ENCODE measurements at regions not wholly inside any gene's neighbourhood (a gene's known extent, or its start where the extent isn't known, plus 50 kb on each side); places are given as distances from the start of the nearest gene placed in this dataset.
"Not testable (repeated sequence)": the region's sequence is repeated elsewhere in the genome, so short reads cannot be mapped to it uniquely, and the experiment has no call there.

GRCh38 chr3:16071206-16071605 is 103.3 kb upstream of the GALNT15 start:
- no peak overlapping the region for H3K4me3 ChIP-seq (ENCODE audit: low read length)
- no peak for TF ChIP-seq CTCF (conservative IDR thresholded peaks at IDR 0.05; ENCODE audit: low read depth, low read length)
- DNase-seq (ENCODE audit: low read depth), result no peak

GRCh38 chr3:16072420-16073110 is 101.9 kb upstream of the GALNT15 start:
- DNase-seq (ENCODE audit: low read depth), result no peak
- no peak for TF ChIP-seq CTCF (conservative IDR thresholded peaks at IDR 0.05; ENCODE audit: low read depth, low read length)
- H3K4me3 ChIP-seq (ENCODE audit: low read length), result no peak overlapping the region

- no peak for TF ChIP-seq CTCF (conservative IDR thresholded peaks at IDR 0.05; ENCODE audit: low read depth, low read length)
- DNase-seq (ENCODE audit: low read depth), result no peak
- H3K4me3 ChIP-seq (ENCODE audit: low read length), result no peak overlapping the region
Measured at GRCh38 chr3:16073203-16073602, 101.3 kb upstream of the GALNT15 start.

- DNase-seq (ENCODE audit: low read depth); H3K4me3 ChIP-seq (ENCODE audit: low read length): not testable (repeated sequence)
Measured at GRCh38 chr3:16073990-16074671, 100.3 kb upstream of the GALNT15 start.

GRCh38 chr3:16075647-16076046 is 98.8 kb upstream of the GALNT15 start:
- H3K4me3 ChIP-seq (ENCODE audit: low read length), result no peak overlapping the region
- no peak for TF ChIP-seq CTCF (conservative IDR thresholded peaks at IDR 0.05; ENCODE audit: low read depth, low read length)
- no peak for DNase-seq (ENCODE audit: low read depth)

GRCh38 chr3:16076564-16076963 is 97.9 kb upstream of the GALNT15 start:
- no peak overlapping the region for H3K4me3 ChIP-seq (ENCODE audit: low read length)
- no peak for DNase-seq (ENCODE audit: low read depth)
- TF ChIP-seq CTCF (conservative IDR thresholded peaks at IDR 0.05; ENCODE audit: low read depth, low read length), result no peak

GRCh38 chr3:16077146-16077545 is 97.3 kb upstream of the GALNT15 start:
- DNase-seq (ENCODE audit: low read depth); H3K4me3 ChIP-seq (ENCODE audit: low read length): not testable (repeated sequence)

GRCh38 chr3:16077681-16078080 is 96.8 kb upstream of the GALNT15 start:
- H3K4me3 ChIP-seq (ENCODE audit: low read length); DNase-seq (ENCODE audit: low read depth): not testable (repeated sequence)

All from retinal pigment epithelial cell (primary cell).